ENCODE measurements at regions not wholly inside any gene's neighbourhood (a gene's known extent, or its start where the extent isn't known, plus 50 kb on each side); places are given as distances from the start of the nearest gene placed in this dataset.

- TF ChIP-seq MXI1 (IDR thresholded peaks at IDR 0.05; ENCODE audit: low read depth, low read length) (no peak), REST (IDR thresholded peaks at IDR 0.05; ENCODE audit: low read depth, low read length) (no peak)
These were observed 112.3 kb downstream of the HLX start (continued) for GRCh38 chr1:220991506-220991905.

GRCh38 chr1:220991959-220992704, 112.9 kb downstream of the HLX start:
- 69% methylated on average over 13 of the region's 13 CpGs for WGBS (ENCODE audit: low lambda C conversion rate)
- peak; percentile 14 for DNase-seq
- Histone ChIP-seq H3K9ac (no peak overlapping the region), H3K4me1 (ENCODE audit: control insufficient read depth in 1 of 2, insufficient read depth in 2 of 2, low read depth in 1 of 2, low read length in 1 of 2) (peaks cover 0 to 7% of the 10 kb centered on the region in 2 experiments; a peak in 2 of 4 replicates), H3K4me2 (no peak overlapping the region), H3K79me2 (ENCODE audit: insufficient read depth) (no peaks in the 10 kb centered on the region), H3K36me3 (replicated peaks in 1 of 2; ENCODE audit: control insufficient read depth in 1 of 2, insufficient read depth in 2 of 2, low read length in 1 of 2) (no peaks in the 10 kb centered on the region), H3K9me3 (no peaks in the 10 kb centered on the region), H4K20me1 (ENCODE audit: insufficient read depth) (no peaks in the 10 kb centered on the region), H2AFZ (ENCODE audit: low read depth) (no peak overlapping the region), H3F3A (replicated peaks; ENCODE audit: insufficient read depth) (no peaks in the 10 kb centered on the region), H3K27ac (ENCODE audit: low read depth in 2 of 2, low read length in 1 of 2) (peak overlapping the region in 1 of 2 experiments; percentile 44; a peak in 1 of 4 replicates), H3K4me3 (ENCODE audit: low read depth in 2 of 2, low read length in 1 of 2) (no peak overlapping the region), H3K27me3 (ENCODE audit: insufficient read depth) (no peaks in the 10 kb centered on the region), H3K9me2 (no peaks in the 10 kb centered on the region)
- ChIA-PET CTCF (interaction anchor here (0.6 to 2.1 kb wide), 4 partner anchors 25 to 212 kb away, joined by 3 to 7 read pairs (median 3); no protein-coding TSS in a partner anchor), POLR2A (no interaction called here)
- TF ChIP-seq EP300 (IDR thresholded peaks at IDR 0.05; ENCODE audit: borderline replicate concordance in 1 of 2, low read depth in 1 of 2, low read length in 1 of 2) = no peak
- no peak for TF ChIP-seq EZH2phosphoT487 (IDR thresholded peaks at IDR 0.05; ENCODE audit: borderline replicate concordance, low read depth)
- TF ChIP-seq MEF2A (IDR thresholded peaks at IDR 0.05; ENCODE audit: borderline replicate concordance, low read depth) = no peak
- TF ChIP-seq CTCF (IDR thresholded peaks at IDR 0.05) = no peak
- no peak for TF ChIP-seq REST (IDR thresholded peaks at IDR 0.05; ENCODE audit: low read depth, low read length)
- TF ChIP-seq JUND (IDR thresholded peaks at IDR 0.05) = no peak
- no peak for TF ChIP-seq NFIC (IDR thresholded peaks at IDR 0.05; ENCODE audit: borderline replicate concordance)
- TF ChIP-seq FOXJ3 (CRISPR knock-in tag; IDR thresholded peaks at IDR 0.05) = no peak
- no peak for TF ChIP-seq USF1 (IDR thresholded peaks at IDR 0.05; ENCODE audit: borderline replicate concordance, low read depth)
- no peak for TF ChIP-seq ELF1 (IDR thresholded peaks at IDR 0.05)
- TF ChIP-seq PBX3 (IDR thresholded peaks at IDR 0.05) = no peak
- TF ChIP-seq TAF1 (IDR thresholded peaks at IDR 0.05; ENCODE audit: borderline replicate concordance, low read depth, low read length) = no peak
- TF ChIP-seq FOXM1 (IDR thresholded peaks at IDR 0.05; ENCODE audit: low read depth) = no peak
- no peak for TF ChIP-seq YY1 (IDR thresholded peaks at IDR 0.05; ENCODE audit: low read depth)
- TF ChIP-seq CHD2 (IDR thresholded peaks at IDR 0.05; ENCODE audit: low read length, partially characterized antibody) = no peak
- TF ChIP-seq SMC3 (IDR thresholded peaks at IDR 0.05; ENCODE audit: low read depth, low read length) = no peak
